Cardiac fibroblast (primary cell): ENCODE measurements at regions not wholly inside any gene's neighbourhood (a gene's known extent, or its start where the extent isn't known, plus 50 kb on each side); places are given as distances from the start of the nearest gene placed in this dataset.

Experiments
- DNase-seq, 2 donors: peaks; one replicate each; pipeline versions ENCODE4 v3.0.0 to v3.0.0-alpha.2; 2010; ENCODE audit warnings: low read depth in 2 of 2
- H3K4me3 ChIP-seq, 2 donors: replicated peaks in 1 of 2; 1 replicate in 1 of 2; 2 replicates in 1 of 2; pipeline ENCODE4 v1.5.1; 2011; ENCODE audit warnings: low read depth in 2 of 2, low read length in 2 of 2, mild to moderate bottlenecking in 2 of 2, moderate library complexity in 1 of 2
- TF ChIP-seq, protein P1 (sequence below): IDR thresholded peaks from one replicate; pipeline ENCODE4 v1.5.1; 2011; ENCODE audit warnings: low read depth, mild to moderate bottlenecking, low read length, inconsistent platforms

DNA sequence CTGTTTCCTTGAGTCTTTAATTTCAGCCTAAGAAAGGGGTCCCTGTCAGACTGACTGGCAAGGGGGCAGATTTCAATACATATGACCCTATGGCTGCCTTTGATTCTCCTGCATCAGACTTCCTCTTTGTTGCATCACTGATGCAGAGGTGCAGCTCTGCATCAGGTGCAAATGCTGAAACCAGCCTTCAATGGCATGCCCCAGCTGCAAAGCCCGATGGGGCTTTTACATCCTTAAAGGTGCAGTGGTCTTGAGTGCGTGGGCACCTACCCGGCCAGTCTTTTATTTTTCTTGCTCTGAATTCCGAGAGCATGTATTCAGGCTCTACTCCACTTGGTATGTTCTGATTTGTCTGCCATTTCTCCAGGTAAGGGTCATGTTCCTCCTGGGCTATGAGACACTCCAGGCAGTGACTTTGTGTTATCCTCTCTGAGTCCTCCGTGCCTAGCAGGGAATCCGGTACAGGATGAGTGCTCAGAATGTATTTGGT is 169.5 kb downstream of the MYCN start:
- H3K4me3 ChIP-seq, result no peak overlapping the region
- DNase-seq, result no peak
- TF ChIP-seq, protein P1, sequence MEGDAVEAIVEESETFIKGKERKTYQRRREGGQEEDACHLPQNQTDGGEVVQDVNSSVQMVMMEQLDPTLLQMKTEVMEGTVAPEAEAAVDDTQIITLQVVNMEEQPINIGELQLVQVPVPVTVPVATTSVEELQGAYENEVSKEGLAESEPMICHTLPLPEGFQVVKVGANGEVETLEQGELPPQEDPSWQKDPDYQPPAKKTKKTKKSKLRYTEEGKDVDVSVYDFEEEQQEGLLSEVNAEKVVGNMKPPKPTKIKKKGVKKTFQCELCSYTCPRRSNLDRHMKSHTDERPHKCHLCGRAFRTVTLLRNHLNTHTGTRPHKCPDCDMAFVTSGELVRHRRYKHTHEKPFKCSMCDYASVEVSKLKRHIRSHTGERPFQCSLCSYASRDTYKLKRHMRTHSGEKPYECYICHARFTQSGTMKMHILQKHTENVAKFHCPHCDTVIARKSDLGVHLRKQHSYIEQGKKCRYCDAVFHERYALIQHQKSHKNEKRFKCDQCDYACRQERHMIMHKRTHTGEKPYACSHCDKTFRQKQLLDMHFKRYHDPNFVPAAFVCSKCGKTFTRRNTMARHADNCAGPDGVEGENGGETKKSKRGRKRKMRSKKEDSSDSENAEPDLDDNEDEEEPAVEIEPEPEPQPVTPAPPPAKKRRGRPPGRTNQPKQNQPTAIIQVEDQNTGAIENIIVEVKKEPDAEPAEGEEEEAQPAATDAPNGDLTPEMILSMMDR, result no peak

DNA sequence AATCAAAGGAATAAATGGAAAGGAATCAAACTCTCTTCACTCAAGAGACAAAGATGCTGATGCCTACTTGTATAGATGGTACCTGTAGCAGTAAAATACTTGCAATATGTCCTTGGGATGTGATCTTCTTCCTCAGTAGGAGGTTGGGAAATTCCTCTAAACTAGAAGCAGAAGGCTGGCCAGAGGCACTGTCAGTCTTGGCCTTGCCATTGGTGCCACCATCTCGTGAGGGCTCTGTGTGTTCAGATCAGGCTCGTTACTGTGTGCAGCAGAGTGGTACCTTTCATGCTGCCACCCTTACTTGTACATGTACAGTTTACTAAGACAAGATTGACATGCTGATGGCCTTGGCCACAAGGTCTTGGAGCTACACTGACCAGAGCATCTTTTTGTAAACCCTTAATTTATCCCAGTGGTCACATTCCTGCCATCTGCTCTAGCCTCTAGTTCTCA is 169.0 kb downstream of the MYCN start:
- DNase-seq, result no peak
- H3K4me3 ChIP-seq, result no peak overlapping the region
- TF ChIP-seq, protein P1, result no peak

DNA sequence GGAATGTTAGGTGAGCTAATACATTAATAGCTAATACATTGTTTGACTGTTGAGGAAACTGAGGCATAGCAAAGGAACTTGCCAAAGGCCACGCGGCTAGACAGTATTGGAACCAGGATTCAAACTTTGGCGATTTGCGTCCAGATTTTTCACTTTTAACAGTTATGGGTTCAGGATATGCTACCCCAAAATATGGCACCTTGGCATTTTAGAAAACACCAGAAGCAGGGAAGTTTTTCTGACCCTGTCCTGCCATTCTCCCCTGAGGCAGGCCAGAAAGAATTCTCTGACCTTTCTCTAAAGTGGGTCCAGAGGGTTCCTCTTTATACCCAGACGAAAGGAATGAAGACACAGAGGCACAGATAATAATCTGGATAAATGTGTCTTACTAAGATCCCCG is 166.9 kb downstream of the MYCN start:
- H3K4me3 ChIP-seq, result no peak overlapping the region
- DNase-seq, result no peak
- TF ChIP-seq, protein P1, result no peak

DNA sequence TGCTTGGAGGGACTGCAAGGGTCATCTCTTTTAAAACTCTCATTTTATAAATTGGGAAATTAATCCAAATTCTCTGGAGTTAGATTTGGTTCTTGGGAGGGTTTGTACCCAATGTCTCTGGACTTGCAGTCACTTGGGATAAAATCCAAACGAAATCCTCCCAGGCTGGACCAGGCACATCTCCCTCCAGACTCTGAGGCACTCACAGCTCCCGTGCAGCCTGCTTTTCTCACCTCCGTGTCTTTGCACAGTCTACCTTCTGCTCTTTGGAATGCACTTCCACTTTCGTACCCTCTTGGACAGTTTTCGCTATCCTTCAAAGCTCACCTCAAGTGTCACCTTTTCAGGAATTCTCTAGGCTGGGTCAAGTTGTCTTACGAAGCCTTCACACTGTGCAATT is 166.3 kb downstream of the MYCN start:
- TF ChIP-seq, protein P1, result no peak
- no peak overlapping the region for H3K4me3 ChIP-seq
- no peak for DNase-seq

DNA sequence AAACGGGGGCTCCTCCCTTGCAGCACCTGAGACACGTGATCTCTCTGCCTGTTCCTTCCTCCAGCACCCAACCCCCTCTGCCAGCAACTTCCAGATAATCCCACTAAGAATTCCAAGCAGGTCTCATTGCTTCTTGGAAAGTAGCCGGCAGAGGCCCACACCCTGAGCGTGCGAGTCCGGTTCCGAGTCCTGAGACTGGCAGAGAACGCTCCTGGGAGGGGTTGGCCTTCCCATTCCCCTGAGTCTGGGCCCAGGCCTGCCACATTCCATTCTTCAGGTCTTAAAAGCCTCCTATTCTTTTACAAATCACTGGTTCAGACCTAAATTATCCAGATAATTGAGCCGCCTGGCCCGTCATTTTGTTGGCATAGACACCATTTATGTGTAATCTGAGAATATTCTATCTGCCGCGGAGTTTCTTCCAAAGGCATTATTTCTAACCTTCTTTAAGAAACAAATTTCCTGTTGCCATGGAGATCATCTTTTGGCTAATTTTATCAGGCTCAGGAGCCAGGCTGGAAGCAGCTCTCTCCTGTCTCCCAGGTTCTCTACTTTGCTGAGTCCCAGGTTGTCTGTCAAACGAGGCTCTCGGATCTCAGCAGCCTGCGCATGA is 165.4 kb downstream of the MYCN start:
- no peak for DNase-seq
- H3K4me3 ChIP-seq, result no peak overlapping the region
- TF ChIP-seq, protein P1, result no peak

DNA sequence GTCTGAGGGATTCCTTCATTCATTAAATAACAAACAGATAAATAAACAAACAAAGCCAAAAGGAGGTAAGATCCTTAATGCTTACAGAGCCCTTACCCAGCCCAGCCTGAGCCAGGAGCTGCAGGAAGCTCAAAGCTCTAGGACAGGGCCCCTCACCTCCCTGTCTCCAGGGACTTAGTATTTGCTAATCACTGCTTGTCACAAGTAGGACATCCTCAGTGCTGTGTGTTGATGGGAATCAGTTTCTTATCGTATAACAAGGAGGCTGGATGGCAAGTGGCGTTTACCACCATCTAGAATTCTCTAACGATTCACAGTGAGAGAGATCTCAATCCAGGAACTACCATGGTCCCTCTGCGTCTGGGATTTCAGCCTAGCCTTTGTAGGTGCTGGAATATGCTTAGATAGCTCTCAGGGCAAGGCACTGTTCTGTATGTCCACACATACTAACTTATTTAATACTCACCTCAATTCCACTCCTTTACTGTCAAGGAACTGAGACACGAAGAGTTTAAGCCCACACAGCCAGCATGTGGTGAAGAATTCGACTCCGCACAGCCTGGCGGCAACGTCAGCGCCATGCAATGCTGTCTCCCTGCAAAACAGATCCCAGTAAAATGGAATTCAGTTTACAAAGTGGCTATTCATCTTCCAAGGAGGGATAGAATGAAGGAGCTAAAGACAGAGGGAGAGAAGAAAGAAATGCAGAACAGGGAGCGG is 164.8 kb downstream of the MYCN start:
- TF ChIP-seq, protein P1, result no peak
- no peak for DNase-seq
- no peak overlapping the region for H3K4me3 ChIP-seq
